ENCODE measurements at regions not wholly inside any gene's neighbourhood (a gene's known extent, or its start where the extent isn't known, plus 50 kb on each side); places are given as distances from the start of the nearest gene placed in this dataset.
"Not testable (repeated sequence)": the region's sequence is repeated elsewhere in the genome, so short reads cannot be mapped to it uniquely, and the experiment has no call there.

- DNase-seq (ENCODE audit: low read depth, low spot score): no peak
Observed at GRCh38 chr14:56063131-56063530, 55.1 kb upstream of the PELI2 start.

DNA sequence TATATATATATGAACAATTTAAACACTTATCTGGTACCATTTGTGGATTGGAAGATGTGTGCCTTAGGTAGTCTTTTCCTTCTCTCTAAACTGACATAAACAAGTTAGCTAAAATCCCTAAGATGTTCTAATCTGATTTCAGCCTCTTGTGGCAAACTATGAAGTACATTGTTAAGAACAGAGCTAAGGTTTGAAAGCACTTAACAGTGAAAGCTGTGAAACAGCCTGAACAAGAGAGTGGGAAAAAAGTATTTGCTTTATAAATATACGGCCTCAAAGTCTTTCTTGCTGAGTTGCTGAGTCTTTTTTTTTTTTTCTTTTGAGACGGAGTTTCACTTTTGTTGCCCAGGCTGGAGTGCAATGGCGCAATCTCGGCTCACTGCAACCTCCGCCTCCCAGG is 53.7 kb upstream of the PELI2 start:
- DNase-seq (ENCODE audit: low read depth, low spot score): no peak
- H3K27ac ChIP-seq: no peak overlapping the region

More at GRCh38 chr14:56063131-56063530, 55.1 kb upstream of the PELI2 start:
- H3K27ac ChIP-seq: no peak overlapping the region

DNA sequence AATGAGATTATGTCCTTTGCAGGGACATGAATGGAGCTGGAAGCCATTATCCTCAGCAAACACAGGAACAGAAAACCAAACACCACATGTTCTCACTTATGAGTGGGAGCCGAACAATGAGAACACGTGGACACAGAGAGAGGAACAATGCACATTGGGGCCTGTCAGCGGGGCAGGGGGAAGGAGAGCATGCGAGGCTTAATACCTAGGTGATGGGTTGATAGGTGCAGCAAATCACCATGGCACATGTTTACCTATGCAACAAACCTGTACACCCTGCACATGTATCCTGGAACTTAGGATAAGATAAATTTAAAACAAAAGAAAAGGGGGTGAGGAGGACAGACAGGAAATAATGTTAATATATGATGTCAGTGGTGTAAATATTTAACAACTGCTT is 53.0 kb upstream of the PELI2 start:
- DNase-seq (ENCODE audit: low read depth, low spot score); H3K27ac ChIP-seq: not testable (repeated sequence)

- DNase-seq (ENCODE audit: low read depth, low spot score): no peak
- H3K27ac ChIP-seq: no peak overlapping the region
Observed at GRCh38 chr14:56065621-56066290, 52.5 kb upstream of the PELI2 start.

Data from epithelial cell of prostate (primary cell).